DMS 273 (cell line): ENCODE measurements at regions not wholly inside any gene's neighbourhood (a gene's known extent, or its start where the extent isn't known, plus 50 kb on each side); places are given as distances from the start of the nearest gene placed in this dataset.

Source experiments
- DNase-seq: peaks from one replicate; lab custom pipeline; 2025; ENCODE audit not compliant: unreplicated experiment; lab: John Stamatoyannopoulos, UW

DNA sequence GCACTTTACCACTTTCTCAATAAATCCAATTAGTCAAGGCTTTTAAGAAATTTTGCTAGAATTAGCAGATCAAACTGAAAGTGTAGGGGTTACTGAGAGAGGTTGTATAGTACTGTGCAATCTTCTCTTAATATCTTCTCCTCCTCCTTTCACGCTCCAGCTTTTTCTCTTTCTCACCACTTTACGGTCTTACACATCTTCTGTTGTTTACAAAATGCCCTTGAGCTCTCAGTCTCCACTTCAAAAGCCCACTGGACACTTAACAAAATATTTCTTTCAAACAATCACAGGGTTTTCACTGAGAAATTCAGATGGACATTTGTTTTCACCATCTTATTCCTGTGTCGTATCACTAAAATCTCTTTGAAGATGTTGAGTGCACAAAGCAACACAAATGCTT lies 678.2 kb downstream of the ADGRL2 start:
- DNase-seq, result no peak

DNA sequence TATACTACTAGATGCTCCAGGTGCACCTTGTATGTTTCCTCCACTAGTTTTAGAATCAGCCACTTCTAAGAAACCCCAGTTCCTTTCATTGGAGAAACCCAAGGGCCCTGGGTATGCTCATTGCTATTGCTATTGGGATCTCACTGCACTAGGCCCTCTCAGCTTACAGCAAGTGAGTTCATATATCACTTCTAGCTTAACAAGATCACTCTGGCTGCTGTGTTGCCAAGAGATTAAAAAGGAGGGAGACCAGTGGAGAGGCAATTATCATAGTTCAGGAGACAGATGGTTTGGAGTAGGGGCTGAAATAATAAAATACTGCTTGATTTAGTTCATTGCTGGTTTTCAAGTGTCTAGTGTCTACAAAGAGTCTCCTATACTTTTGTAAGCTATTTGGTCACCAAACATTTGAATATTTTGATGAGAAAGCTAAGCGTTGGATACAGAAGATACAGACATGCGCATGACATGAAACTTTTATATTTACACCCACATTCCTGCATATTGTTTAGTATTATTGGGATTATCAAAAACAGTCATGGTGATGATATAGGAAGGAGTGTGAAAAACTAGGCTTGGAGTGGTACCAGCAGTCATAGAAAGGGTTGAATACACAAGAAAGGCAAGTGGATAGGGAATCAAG lies 671.9 kb downstream of the ADGRL2 start:
- peak; percentile 3 for DNase-seq

DNA sequence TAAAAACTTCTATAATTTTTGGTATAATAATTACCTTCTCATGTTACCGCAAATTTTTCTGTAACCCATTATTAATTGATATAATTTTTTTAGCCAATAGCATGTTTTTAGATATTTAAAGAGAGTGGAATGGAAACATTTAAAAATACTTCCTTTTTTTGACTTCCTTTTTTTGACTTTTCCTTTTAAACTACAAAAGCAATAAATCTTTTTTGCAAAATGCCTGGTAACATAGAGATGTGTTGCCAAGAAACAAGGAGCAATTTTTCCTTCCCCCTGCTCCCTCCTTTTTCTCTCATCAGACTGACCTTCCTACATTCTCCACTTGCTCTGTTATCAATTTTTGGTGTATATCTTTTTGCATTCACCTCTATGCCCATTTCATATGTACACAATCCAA lies 666.2 kb downstream of the ADGRL2 start:
- no peak for DNase-seq

DNA sequence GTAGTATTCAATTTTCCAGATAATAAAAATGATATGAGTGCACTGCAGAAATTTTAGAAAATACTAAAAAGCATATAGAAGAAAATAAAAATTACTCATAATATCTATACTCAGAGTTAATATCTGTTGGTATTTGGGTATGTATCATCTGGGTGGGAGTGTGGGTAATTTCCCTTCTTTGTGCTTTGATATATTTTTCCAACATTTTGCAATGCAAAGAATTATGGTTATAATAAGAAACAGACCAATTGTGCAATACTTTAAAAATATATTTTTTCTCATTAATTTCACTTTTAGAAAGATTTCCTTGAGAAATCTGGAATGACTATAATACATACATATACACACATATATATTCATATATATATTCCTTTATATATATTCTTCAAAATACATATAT lies 665.7 kb downstream of the ADGRL2 start:
- no peak for DNase-seq

DNA sequence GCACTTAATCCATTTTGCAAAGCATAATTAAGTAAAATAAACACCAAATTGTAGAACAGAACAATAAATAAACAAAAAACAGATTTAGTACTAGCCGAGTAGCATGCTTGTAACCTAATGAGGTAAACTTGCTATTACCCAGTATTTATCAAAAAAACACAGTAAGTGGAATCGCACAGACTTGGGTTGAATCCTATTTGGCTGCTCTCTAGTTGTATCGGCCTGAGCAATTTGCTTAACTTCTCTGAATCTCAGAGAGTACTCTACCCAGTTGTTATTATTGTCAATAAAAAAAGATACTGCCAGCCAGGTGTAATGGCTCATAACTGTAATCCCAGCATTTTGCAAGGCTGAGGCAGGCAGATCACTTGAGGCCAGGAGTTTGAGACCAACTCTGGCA lies 664.3 kb downstream of the ADGRL2 start:
- DNase-seq, result no peak

DNA sequence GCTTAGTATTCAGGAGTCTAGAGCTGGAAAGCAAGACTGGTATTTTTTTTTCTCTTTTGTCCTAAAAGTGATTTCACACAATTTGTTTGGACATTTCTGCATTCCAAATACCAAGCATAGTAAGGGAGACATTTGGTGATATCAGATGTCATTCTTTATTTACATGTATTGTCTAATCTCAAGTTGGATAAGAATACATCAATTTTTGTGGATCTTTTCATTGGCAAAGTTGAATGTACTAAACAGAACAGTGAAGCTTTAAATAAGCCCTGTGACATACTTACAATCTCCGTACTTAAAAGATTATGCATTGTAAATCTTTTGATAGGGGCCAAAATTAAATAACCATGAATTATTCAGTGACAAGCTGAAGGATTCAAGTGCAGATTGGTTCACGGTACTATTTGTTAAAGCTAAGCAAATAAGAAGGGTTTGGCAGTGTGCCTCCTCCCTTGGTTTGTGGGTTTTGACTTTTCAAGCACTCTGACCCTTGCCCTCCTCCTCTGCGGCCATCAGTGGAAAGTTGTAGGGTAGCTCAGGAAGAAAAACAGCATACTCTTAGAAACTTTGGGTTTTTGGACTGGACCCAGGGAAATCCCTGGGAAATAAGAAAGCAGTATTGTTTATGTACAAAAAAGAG lies 663.7 kb downstream of the ADGRL2 start:
- no peak for DNase-seq

DNA sequence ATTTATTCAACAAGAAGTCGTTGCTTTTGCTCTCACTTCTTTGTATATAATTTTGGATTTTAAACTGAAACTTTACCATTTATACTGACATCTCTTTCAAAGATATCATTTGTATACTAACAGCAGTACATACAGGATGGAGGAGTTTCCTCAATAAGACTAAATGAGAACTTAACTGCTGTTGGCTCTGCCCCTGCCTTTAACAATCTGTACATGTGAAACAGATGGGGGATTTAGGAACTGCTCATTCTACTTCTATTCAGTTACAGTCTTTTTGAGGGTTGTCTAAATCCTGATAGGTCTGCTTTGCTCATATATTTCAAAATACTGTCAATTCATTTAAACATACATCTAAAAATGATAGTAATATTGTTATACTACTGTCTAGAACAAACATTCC lies 663.2 kb downstream of the ADGRL2 start:
- no peak for DNase-seq

DNA sequence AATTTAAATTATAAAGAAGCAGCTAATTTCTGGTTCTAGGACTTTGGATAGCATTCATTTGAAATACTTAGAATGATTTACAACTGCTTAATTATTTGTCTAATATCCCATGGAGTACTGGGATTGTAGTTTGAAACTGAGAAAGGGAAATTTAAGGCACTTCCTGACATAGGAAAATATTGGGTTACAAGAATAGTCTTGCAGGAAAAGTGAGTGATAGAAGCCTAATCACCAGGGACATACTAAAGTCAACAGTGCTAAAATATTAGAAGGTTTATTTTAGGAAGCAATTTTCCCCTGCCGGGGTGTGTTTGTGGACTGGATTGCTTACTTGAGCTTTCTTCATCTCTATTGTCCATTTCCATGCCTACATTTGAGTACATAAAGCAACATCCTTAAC lies 661.6 kb downstream of the ADGRL2 start:
- DNase-seq, result no peak

DNA sequence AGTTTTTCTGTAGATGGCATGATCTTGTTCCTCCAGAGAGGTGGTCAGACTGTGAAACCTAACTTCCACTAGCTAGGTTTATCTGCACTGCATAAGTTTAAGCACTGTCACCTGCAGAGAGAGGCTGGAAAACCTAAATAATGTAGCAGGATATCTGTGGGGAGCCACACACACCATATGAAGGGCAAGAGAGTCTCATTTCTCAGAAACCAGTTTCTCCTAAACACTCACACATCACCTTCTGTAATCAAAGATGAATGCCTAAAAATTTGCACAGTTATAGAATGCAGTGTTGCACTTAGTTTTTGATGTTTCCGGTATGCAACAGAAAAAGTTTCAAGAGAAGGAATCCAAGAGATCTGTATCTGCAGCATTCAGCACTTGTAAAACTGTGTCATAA lies 654.6 kb downstream of the ADGRL2 start:
- DNase-seq, result no peak

DNA sequence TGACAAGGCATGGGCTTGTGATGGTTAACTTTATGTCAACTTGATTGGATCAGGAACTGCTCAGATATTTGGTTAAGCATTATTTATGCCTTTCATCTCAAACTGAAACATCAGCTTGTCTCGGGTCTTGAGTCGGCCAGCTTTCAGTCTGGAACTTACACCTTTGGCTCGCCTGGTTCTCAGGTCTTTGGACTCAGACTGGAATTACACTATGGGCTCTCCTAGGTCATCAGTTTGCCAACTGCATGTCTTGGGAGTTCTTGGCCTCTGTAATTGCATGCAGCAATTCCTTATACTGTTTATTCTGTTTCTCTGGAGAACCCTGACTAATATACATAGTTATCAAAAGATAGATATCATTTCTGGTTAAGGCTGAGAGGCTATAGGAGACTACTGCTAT lies 653.7 kb downstream of the ADGRL2 start:
- DNase-seq, result no peak

DNA sequence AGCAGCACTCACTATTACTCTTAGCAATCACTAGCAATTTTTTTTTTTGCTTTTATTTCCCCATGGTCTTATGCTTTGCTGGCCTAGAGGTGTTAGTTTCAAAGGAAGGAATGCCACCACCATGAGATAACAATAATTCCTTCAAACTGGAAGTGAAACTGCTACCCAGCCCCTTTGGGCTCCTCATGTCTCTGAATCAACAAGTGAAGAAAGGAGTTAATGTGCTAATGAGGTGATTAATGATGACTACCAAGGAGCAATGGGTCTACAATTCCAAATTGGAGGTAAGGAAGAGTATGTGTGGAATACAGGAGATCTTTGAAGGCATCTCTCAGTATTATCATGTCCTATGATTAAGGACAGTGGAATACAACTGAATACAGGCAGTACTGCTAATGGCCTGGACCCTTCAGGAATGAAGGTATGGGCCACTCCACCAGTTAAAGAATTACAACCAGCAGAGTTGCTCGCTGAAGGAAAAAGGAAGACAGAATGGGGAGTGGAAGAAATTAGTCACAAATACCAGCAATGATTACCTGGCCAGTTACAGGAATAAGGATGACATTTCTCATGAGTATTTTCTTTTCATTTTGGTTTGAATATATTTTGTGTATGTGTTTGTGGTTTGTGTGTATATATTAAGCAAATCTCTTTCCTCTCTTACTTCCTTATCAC lies 652.9 kb downstream of the ADGRL2 start:
- DNase-seq, result no peak

DNA sequence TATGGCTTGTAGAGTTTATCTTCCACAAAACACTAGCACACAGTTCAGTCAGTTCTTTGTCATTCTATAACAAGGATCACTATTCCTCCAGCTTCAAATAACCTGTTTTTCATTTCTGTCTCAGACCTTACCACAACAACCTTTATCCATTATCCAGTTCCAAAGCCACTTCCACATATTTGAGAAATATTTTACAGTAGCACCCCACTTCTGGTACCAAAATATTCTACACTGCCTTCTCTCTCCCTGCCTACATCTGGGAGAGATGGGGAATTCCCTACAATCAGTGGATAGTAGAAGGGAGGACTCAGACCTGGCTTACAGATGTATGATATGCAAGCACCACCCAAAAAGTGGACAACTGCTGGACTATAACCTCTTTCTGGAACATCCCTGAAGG lies 651.4 kb downstream of the ADGRL2 start:
- no peak for DNase-seq

DNA sequence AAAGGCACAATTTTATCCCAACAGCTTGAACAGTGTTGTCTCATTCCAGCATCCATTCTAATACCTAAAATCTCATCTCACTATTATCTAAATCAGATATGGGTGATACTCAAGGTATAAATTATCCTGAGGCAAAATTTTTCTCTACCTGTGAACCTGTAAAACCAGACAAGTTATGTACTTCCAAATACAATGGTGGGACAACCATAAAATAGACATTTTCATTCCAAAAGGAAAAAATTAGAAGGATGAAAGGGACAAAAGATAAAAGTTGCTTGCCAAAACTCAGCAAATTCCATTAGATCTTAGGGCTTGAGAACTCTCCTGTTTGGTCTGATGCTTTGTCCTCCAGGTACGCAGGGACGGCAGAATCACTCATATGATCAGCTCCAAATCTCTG lies 650.5 kb downstream of the ADGRL2 start:
- DNase-seq, result no peak

DNA sequence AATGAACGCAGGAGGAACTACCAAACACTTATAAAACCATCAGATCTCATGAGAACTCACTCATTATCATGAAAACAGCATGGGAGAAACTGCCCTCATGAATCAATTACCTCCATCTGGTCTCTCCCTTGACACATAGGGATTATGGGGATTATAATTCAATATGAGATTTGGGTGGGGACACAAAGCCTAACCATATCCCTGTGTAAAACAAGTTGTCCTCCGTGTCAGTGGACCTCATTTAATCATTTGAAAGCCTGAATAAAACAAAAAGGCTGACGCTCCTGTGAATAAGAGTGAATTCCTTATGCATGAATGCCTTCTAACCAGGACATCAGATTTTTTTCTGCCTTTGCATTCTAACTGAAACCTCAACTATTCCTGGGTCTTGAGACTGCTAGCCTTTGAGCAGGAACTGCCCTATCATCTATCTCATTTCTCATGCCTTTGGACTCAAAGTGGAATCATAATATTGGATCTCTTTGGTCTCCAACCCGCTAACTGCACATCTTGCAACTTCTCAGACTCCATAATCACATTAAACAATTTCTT lies 648.8 kb downstream of the ADGRL2 start:
- no peak for DNase-seq

DNA sequence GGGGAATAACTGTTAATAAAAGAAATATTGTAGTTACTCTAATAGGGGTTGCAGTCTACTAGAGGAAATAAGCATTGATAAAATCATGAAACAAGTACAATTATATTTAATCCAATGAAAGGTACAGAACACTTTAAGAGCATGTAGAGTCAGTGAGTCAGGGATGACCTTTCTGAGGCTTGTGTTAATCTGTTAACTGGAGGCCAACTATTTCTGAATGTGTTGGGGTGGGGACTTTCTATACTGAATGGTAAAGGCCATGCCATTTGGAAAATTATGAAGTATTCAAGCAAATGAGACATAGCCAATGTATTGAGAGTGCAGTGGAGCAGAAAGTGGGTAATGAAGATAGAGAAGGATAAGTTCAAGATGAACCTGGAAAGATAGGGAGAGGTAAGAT lies 646.2 kb downstream of the ADGRL2 start:
- no peak for DNase-seq

DNA sequence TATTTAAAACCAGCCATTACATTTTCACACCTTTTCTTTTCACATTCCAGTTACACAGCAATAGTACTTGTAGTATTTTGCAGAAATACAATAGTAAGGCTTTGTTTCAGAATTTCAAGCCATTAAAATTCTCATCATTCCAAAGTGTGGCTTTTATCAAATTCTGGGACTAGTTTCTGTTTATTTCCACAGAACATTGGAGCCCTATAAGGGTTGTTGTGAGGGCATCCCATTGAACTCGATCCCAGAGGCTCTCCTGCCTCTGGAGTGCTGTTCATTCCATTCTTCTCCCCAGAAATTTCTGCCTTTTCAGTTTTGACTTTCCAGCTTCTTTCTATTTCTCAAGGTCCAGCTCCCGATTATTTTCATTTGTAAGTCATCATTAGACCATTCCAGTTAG lies 645.5 kb downstream of the ADGRL2 start:
- DNase-seq, result no peak

DNA sequence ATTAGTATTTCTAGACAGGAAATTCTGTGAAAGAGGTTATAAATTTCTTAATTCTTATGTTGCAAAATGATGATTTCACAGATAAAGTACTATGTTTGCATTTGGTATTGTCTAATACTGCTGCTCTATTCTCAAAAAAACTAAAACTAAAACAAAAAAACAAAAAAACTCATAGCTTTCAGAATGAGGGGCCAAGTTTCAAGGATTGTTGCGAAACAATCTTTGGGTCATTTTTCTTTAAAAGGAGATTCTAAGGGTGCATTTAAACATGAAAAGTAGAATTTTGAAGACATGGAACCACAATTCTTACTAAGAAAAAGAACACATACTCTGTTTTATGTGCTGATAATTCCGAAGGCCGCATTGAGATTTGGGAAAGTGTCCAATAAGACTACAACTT lies 645.1 kb downstream of the ADGRL2 start:
- no peak for DNase-seq

DNA sequence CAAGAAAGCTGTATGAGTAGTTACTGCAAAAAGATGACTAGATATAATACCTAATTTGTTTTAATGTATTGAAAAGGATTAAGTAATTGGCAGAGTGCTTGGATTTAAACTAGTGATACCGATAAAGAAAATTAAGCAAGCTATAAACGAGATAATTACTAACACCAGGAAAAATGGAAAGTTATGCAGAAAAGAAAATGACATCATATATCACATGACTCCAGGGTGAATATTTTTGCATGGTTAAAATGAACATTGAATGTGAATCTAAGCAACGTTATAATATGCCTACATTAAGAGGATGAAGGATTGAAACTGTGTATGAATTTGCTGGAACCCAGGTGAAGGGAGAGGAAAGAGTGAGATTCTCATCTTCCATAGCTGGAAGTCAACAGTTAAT lies 644.4 kb downstream of the ADGRL2 start:
- DNase-seq, result no peak

DNA sequence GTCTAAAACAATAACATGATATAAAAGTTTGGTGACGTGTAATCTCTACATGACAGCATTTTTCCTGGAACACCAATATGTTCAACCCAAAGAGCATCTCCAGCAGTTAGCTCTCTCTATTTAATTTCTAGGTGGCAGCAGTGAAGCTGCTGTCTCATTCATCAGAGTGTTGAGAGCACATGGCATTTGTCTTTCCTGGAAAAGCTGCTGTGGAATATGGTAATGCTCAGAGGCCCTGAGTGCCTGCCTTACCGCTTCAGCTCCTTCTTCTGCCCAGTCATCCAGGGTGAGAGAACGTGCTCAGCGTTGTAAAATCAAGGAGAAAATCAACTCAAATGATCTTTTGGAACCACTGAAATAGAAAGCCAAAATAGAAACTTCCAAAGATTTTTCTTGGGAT lies 640.7 kb downstream of the ADGRL2 start:
- DNase-seq, result no peak

DNA sequence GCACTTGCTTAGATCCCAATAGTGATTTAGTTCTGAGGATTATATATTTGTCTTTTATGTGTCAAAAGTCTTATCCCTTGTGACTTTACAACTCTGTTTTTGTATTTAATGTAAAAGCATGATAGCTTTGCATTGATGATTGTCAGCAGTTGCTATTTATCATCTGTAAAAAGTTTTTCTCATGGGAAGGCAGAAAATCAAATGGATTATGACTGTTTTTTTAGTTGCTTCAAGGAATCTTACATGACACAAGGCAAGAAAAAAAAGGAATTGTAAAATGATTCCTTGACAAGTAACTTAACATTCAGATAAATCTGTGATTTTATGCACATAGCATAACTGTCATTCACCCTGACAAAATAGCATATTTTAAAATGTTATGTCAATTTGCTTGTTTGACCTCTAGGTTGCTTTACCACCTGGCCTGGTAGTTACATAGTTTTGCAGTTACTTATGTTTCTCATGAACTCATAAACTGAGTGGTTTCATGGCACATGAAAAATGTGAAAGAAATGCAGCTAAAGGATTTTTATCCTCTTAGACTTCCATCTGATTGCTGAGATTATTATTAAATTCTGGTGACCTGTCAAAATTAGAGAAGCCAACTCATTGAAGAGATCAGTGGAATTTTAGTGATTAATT lies 622.6 kb downstream of the ADGRL2 start:
- no peak for DNase-seq

DNA sequence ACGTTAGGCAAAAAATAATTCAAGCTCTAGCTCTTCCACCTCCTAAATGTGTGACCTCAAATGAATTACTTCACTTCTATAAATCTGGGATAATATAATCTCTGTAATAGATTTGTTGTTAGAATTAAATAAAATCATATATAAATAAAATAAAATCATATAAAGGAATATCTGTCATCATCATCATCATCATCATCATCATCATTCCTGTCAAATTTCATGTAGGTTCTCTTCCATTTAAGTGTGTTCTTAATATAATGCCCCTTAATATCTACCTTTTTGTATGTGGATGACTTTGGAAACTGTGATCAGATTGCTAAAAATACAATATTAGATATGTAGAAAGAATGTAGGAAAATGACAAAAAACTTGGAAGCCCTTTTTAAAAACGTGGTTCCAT lies 621.0 kb downstream of the ADGRL2 start:
- DNase-seq, result no peak

DNA sequence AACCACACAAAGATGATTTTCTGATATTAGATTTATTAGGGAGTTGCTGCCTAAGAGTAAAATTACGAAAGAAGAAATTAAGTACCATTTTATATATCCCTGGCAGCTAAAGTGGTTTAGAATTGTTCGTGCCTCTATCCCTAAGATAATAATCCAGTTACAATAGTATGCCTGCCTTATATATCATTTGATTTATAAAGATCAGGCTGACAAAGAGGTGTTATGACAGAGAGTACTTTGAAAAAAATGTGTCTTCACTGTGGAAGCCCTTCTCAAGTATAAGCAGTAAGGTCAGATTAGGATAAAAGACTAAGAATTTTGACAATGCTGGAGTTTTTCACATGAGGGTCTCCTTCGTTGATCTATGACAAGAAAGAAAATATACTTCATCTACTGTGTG lies 619.9 kb downstream of the ADGRL2 start:
- DNase-seq, result no peak
